ENCODE measurements at regions not wholly inside any gene's neighbourhood (a gene's known extent, or its start where the extent isn't known, plus 50 kb on each side); places are given as distances from the start of the nearest gene placed in this dataset.

DNA sequence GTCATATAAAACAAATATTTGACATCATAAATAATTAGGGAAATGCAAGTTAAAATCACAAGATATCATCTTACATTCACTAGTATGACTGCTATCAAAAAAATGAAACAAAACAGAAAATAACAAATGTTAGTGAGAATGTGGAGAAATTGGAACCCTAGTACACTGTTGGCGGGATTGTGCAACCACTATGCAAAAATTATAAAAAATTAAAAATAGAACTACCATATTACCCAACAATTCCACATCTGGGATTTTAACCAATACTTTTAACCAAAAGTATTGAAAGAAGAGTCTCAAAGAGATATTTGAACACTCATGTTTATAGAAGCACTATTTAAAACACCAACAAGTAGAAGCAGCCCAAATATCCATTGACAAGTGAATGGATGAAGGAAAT lies 797.2 kb upstream of the ADAMTS5 start:
- TF ChIP-seq ZFP36 (IDR thresholded peaks at IDR 0.05; ENCODE audit: low read depth, low read length, partially characterized antibody) (no peak), PYGO2 (tag; IDR thresholded peaks at IDR 0.05) (no peak), ARID2 (IDR thresholded peaks at IDR 0.05) (no peak), RFX5 (IDR thresholded peaks at IDR 0.05; ENCODE audit: low read depth, low read length) (no peak), ESRRB (CRISPR knock-in tag; IDR thresholded peaks at IDR 0.05; ENCODE audit: borderline replicate concordance) (no peak), ZSCAN32 (CRISPR knock-in tag; IDR thresholded peaks at IDR 0.05) (no peak), MTA3 (IDR thresholded peaks at IDR 0.05; ENCODE audit: borderline replicate concordance) (no peak), SRSF3 (IDR thresholded peaks at IDR 0.05; ENCODE audit: insufficient read depth, low read length) (no peak), ETS2 (tag; IDR thresholded peaks at IDR 0.05; ENCODE audit: borderline replicate concordance, poor library complexity, severe bottlenecking) (no peak), SOX6 (IDR thresholded peaks at IDR 0.05) (no peak), E2F3 (CRISPR knock-in tag; IDR thresholded peaks at IDR 0.05) (no peak), ELF1 (tag; IDR thresholded peaks at IDR 0.05) (no peak), STAG1 (CRISPR knock-in tag; IDR thresholded peaks at IDR 0.05; ENCODE audit: borderline replicate concordance) (no peak)
- TF ChIP-seq, protein P1, sequence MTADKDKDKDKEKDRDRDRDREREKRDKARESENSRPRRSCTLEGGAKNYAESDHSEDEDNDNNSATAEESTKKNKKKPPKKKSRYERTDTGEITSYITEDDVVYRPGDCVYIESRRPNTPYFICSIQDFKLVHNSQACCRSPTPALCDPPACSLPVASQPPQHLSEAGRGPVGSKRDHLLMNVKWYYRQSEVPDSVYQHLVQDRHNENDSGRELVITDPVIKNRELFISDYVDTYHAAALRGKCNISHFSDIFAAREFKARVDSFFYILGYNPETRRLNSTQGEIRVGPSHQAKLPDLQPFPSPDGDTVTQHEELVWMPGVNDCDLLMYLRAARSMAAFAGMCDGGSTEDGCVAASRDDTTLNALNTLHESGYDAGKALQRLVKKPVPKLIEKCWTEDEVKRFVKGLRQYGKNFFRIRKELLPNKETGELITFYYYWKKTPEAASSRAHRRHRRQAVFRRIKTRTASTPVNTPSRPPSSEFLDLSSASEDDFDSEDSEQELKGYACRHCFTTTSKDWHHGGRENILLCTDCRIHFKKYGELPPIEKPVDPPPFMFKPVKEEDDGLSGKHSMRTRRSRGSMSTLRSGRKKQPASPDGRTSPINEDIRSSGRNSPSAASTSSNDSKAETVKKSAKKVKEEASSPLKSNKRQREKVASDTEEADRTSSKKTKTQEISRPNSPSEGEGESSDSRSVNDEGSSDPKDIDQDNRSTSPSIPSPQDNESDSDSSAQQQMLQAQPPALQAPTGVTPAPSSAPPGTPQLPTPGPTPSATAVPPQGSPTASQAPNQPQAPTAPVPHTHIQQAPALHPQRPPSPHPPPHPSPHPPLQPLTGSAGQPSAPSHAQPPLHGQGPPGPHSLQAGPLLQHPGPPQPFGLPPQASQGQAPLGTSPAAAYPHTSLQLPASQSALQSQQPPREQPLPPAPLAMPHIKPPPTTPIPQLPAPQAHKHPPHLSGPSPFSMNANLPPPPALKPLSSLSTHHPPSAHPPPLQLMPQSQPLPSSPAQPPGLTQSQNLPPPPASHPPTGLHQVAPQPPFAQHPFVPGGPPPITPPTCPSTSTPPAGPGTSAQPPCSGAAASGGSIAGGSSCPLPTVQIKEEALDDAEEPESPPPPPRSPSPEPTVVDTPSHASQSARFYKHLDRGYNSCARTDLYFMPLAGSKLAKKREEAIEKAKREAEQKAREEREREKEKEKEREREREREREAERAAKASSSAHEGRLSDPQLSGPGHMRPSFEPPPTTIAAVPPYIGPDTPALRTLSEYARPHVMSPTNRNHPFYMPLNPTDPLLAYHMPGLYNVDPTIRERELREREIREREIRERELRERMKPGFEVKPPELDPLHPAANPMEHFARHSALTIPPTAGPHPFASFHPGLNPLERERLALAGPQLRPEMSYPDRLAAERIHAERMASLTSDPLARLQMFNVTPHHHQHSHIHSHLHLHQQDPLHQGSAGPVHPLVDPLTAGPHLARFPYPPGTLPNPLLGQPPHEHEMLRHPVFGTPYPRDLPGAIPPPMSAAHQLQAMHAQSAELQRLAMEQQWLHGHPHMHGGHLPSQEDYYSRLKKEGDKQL (CRISPR knock-in tag; IDR thresholded peaks at IDR 0.05; ENCODE audit: borderline replicate concordance): no peak
- TF ChIP-seq, protein P2, sequence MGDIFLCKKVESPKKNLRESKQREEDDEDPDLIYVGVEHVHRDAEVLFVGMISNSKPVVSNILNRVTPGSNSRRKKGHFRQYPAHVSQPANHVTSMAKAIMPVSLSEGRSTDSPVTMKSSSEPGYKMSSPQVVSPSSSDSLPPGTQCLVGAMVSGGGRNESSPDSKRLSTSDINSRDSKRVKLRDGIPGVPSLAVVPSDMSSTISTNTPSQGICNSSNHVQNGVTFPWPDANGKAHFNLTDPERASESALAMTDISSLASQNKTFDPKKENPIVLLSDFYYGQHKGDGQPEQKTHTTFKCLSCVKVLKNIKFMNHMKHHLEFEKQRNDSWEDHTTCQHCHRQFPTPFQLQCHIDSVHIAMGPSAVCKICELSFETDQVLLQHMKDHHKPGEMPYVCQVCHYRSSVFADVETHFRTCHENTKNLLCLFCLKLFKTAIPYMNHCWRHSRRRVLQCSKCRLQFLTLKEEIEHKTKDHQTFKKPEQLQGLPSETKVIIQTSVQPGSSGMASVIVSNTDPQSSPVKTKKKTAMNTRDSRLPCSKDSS (IDR thresholded peaks at IDR 0.05; ENCODE audit: low read depth, partially characterized antibody): no peak
- no peak overlapping the region for H3K4me2 ChIP-seq (ENCODE audit: insufficient read depth, low read length)
- ATAC-seq (no peak), FAIRE-seq (no peak), DNase-seq (ENCODE audit: extremely low read depth in 1 of 4, low spot score in 3 of 4) (no peak)
- H3K9ac ChIP-seq (ENCODE audit: insufficient read depth in 1 of 2, low read depth in 2 of 2, low read length in 2 of 2): no peak overlapping the region
- POLR2A ChIA-PET: no interaction called here
- H3K9me1 ChIP-seq (ENCODE audit: control insufficient read depth, insufficient read depth, low read length): no peaks in the 10 kb centered on the region
- WGBS (ENCODE audit: insufficient coverage, low coverage, missing lambda C conversion rate): 0% methylated on average over 1 of the region's 1 CpG
- no peaks in the 10 kb centered on the region for H3K4me1 ChIP-seq (replicated peaks in 1 of 2; ENCODE audit: control insufficient read depth in 2 of 2, insufficient read depth in 2 of 2, low read length in 2 of 2)
- no peaks in the 10 kb centered on the region for H3K27me3 ChIP-seq (ENCODE audit: control insufficient read depth in 2 of 2, insufficient read depth in 2 of 2, low read length in 2 of 2)
- intact Hi-C loops (cut with micrococcal nuclease): no loop called here
- CTCF ChIA-PET (ENCODE audit: low intra/inter-chr PET ratio): no interaction called here
- no peaks in the 10 kb centered on the region for H3K79me2 ChIP-seq (ENCODE audit: control insufficient read depth, insufficient read depth, low read length)
- in situ Hi-C loops (cut with MboI): no loop called here
- no peak overlapping the region for H3K27ac ChIP-seq (ENCODE audit: extremely low read depth, low read depth, low read length)
- H3K9me3 ChIP-seq (replicated peaks; ENCODE audit: control insufficient read depth, insufficient read depth, low read depth, low read length): no peaks in the 10 kb centered on the region; the same call in 1 of the 2 replicates
- no peak overlapping the region for H2AFZ ChIP-seq (ENCODE audit: low read depth, low read length)
- H3K36me3 ChIP-seq (ENCODE audit: control insufficient read depth, insufficient read depth, low read length): no peaks in the 10 kb centered on the region
- no peaks in the 10 kb centered on the region for H4K20me1 ChIP-seq (replicated peaks; ENCODE audit: control insufficient read depth, insufficient read depth, low read length)
- no TSS peak for BruUV-seq (replicated peaks)
- no peak overlapping the region for H3K4me3 ChIP-seq
